Lower lobe of right lung (tissue), 2 donors: ENCODE measurements at regions not wholly inside any gene's neighbourhood (a gene's known extent, or its start where the extent isn't known, plus 50 kb on each side); places are given as distances from the start of the nearest gene placed in this dataset.
"Not testable (repeated sequence)": the region's sequence is repeated elsewhere in the genome, so short reads cannot be mapped to it uniquely, and the experiment has no call there.

ENCODE experiments used
- ATAC-seq, 2 donors: fragments of 200-7000 bp; cut with Tn5 transposase; one replicate each; pipeline ENCODE4 v1.9.1; 2020 to 2022; ENCODE audit warnings: mild to moderate bottlenecking in 2 of 2, moderate library complexity in 2 of 2
- DNase-seq: peaks from one replicate; pipeline ENCODE4 v3.0.0-alpha.2; 2020
- H3K27ac ChIP-seq: fragments of 200-600 bp; one replicate; pipeline ENCODE4 v1.8.0; 2022
- H3K27me3 ChIP-seq: fragments of 200-600 bp; one replicate; pipeline ENCODE4 v1.8.0; 2022; ENCODE audit warnings: low read depth
- H3K36me3 ChIP-seq: fragments of 200-600 bp; one replicate; pipeline ENCODE4 v1.8.0; 2022; ENCODE audit warnings: mild to moderate bottlenecking
- H3K4me1 ChIP-seq: fragments of 200-600 bp; one replicate; pipeline ENCODE4 v1.8.0; 2022
- H3K4me3 ChIP-seq: fragments of 200-600 bp; one replicate; pipeline ENCODE4 v1.8.0; 2022; ENCODE audit warnings: mild to moderate bottlenecking
- H3K9me3 ChIP-seq: fragments of 200-600 bp; one replicate; pipeline ENCODE4 v1.8.0; 2022
- CTCF ChIP-seq: fragments of 200-600 bp; IDR thresholded peaks from one replicate; pipeline ENCODE4 v1.8.0; 2022; ENCODE audit warnings: antibody characterized with exemption, mild to moderate bottlenecking
- intact Hi-C: fragments of 100-400 bp; cut with DNase I; formaldehyde crosslinking; loops from one replicate; pipeline ENCODE4 v1.11.0; 2022
- donor health status: DM: no; HTN: yes; CAD: no; lungs with severe emphysema.

GRCh38 chr1:191707288-191707687, 451.0 kb upstream of the RGS18 start:
- no peak for ATAC-seq
- Histone ChIP-seq H3K27me3 (no peaks in the 10 kb centered on the region), H3K4me3 (no peak overlapping the region), H3K27ac (no peak overlapping the region), H3K4me1 (no peaks in the 10 kb centered on the region), H3K36me3 (no peaks in the 10 kb centered on the region), H3K9me3 (no peaks in the 10 kb centered on the region)
- DNase-seq, result no peak
- TF ChIP-seq CTCF, result no peak
- intact Hi-C loops, result no loop called here

GRCh38 chr1:191709215-191709614, 449.0 kb upstream of the RGS18 start:
- no peak for ATAC-seq
- no peaks in the 10 kb centered on the region for H3K9me3 ChIP-seq

GRCh38 chr1:191711961-191712360, 446.3 kb upstream of the RGS18 start:
- ATAC-seq, result no peak
- intact Hi-C loops, result no loop called here
- TF ChIP-seq CTCF, result no peak
- Histone ChIP-seq H3K4me3 (no peak overlapping the region), H3K36me3 (no peaks in the 10 kb centered on the region), H3K4me1 (no peaks in the 10 kb centered on the region), H3K9me3 (no peaks in the 10 kb centered on the region), H3K27ac (no peak overlapping the region), H3K27me3 (no peaks in the 10 kb centered on the region)
- no peak for DNase-seq

More at GRCh38 chr1:191709215-191709614, 449.0 kb upstream of the RGS18 start:
- no peak for DNase-seq
- no peaks in the 10 kb centered on the region for H3K36me3 ChIP-seq
- no peaks in the 10 kb centered on the region for H3K27me3 ChIP-seq
- intact Hi-C loops, result no loop called here
- H3K27ac ChIP-seq, result no peak overlapping the region
- no peak overlapping the region for H3K4me3 ChIP-seq
- H3K4me1 ChIP-seq, result no peaks in the 10 kb centered on the region
- TF ChIP-seq CTCF, result no peak

- no peaks in the 10 kb centered on the region for H3K9me3 ChIP-seq
- intact Hi-C loops, result no loop called here
- H3K27ac ChIP-seq, result no peak overlapping the region
- no peak overlapping the region for H3K4me3 ChIP-seq
- DNase-seq, result no peak
- no peaks in the 10 kb centered on the region for H3K36me3 ChIP-seq
- TF ChIP-seq CTCF, result no peak
- no peaks in the 10 kb centered on the region for H3K4me1 ChIP-seq
- H3K27me3 ChIP-seq, result no peaks in the 10 kb centered on the region
- ATAC-seq, result no peak
Observed at GRCh38 chr1:191714845-191715244, 443.4 kb upstream of the RGS18 start.

- Histone ChIP-seq H3K4me3 (no peak overlapping the region), H3K27me3 (no peaks in the 10 kb centered on the region), H3K9me3 (no peaks in the 10 kb centered on the region), H3K36me3 (no peaks in the 10 kb centered on the region), H3K4me1 (no peaks in the 10 kb centered on the region), H3K27ac (no peak overlapping the region)
- intact Hi-C loops, result no loop called here
- TF ChIP-seq CTCF, result no peak
- ATAC-seq (no peak), DNase-seq (no peak)
Observed at GRCh38 chr1:191729742-191730141, 428.5 kb upstream of the RGS18 start.

GRCh38 chr1:191731608-191732302, 426.5 kb upstream of the RGS18 start:
- H3K27me3 ChIP-seq, H3K9me3 ChIP-seq, DNase-seq, ATAC-seq, H3K4me3 ChIP-seq, H3K27ac ChIP-seq, intact Hi-C loops, H3K36me3 ChIP-seq, H3K4me1 ChIP-seq: not testable (repeated sequence)
